Endodermal cell (in vitro differentiated cells): ENCODE measurements at regions not wholly inside any gene's neighbourhood (a gene's known extent, or its start where the extent isn't known, plus 50 kb on each side); places are given as distances from the start of the nearest gene placed in this dataset.
"Not testable (repeated sequence)": the region's sequence is repeated elsewhere in the genome, so short reads cannot be mapped to it uniquely, and the experiment has no call there.

Source experiments
- DNase-seq: peaks from one replicate; pipeline ENCODE4 v3.0.0-alpha.2; 2017
- H3K27ac ChIP-seq: 2 replicates; pipeline ENCODE4 v1.5.1; 2013; ENCODE audit warnings: mild to moderate bottlenecking, low read depth, low read length, moderate library complexity
- H3K27me3 ChIP-seq: 2 replicates; pipeline ENCODE4 v1.6.1; 2013; ENCODE audit warnings: mild to moderate bottlenecking, low read length, moderate library complexity; ENCODE audit not compliant: insufficient read depth, control insufficient read depth, poor library complexity, severe bottlenecking
- H3K36me3 ChIP-seq: 2 replicates; pipeline ENCODE4 v1.7.0; 2013; ENCODE audit warnings: mild to moderate bottlenecking, low read length, moderate library complexity; ENCODE audit not compliant: control insufficient read depth, insufficient read depth
- H3K4me1 ChIP-seq: one replicate; pipeline ENCODE4 v1.7.0; 2013; ENCODE audit warnings: low read length; ENCODE audit not compliant: control insufficient read depth, insufficient read depth
- H3K4me3 ChIP-seq: 2 replicates; pipeline ENCODE4 v1.5.1; 2013; ENCODE audit warnings: mild to moderate bottlenecking, low read length, moderate library complexity
- H3K9ac ChIP-seq: 2 replicates; pipeline ENCODE4 v1.6.1; 2013; ENCODE audit warnings: mild to moderate bottlenecking, low read length, moderate library complexity; ENCODE audit not compliant: poor library complexity, severe bottlenecking; ENCODE audit errors: extremely low read depth
- H3K9me3 ChIP-seq: 2 replicates; pipeline ENCODE4 v1.6.1; 2013; ENCODE audit warnings: mild to moderate bottlenecking, low read length, moderate library complexity; ENCODE audit not compliant: control insufficient read depth
- H3K27ac Mint-ChIP-seq: 2 replicates; pipeline ENCODE4 v1.8.0; 2020; ENCODE audit warnings: mixed read lengths
- H3K27me3 Mint-ChIP-seq: 2 replicates; pipeline ENCODE4 v1.8.0; 2021; ENCODE audit warnings: mild to moderate bottlenecking, mixed read lengths; ENCODE audit not compliant: insufficient read depth
- H3K36me3 Mint-ChIP-seq: 2 replicates; pipeline ENCODE4 v1.8.0; 2020; ENCODE audit warnings: low read depth, mixed read lengths
- H3K4me1 Mint-ChIP-seq: 2 replicates; pipeline ENCODE4 v1.8.0; 2020; ENCODE audit warnings: mixed read lengths
- H3K4me3 Mint-ChIP-seq: 2 replicates; pipeline ENCODE4 v1.8.0; 2020; ENCODE audit warnings: mild to moderate bottlenecking, moderate library complexity, mixed read lengths
- H3K9me3 Mint-ChIP-seq: 2 replicates; pipeline ENCODE4 v1.8.0; 2020; ENCODE audit warnings: mild to moderate bottlenecking, mixed read lengths
- WGBS, 2 experiments: methylation state at CpG; one replicate each; pipeline versions ENCODE4 v1.1.5 to v1.1.7; 2013; ENCODE audit warnings: missing lambda C conversion rate in 2 of 2, mixed read lengths in 1 of 2; ENCODE audit not compliant: insufficient coverage in 1 of 2, insufficient read length in 1 of 2; 5-methylcytosine and 5-hydroxymethylcytosine counted together
- TF ChIP-seq, protein P1 (sequence below): fragments of 200-600 bp; sonication (generic); conservative IDR thresholded peaks from 2 replicates; pipeline ENCODE4 v1.5.0; 2021; ENCODE audit warnings: antibody characterized with exemption, mild to moderate bottlenecking

DNA sequence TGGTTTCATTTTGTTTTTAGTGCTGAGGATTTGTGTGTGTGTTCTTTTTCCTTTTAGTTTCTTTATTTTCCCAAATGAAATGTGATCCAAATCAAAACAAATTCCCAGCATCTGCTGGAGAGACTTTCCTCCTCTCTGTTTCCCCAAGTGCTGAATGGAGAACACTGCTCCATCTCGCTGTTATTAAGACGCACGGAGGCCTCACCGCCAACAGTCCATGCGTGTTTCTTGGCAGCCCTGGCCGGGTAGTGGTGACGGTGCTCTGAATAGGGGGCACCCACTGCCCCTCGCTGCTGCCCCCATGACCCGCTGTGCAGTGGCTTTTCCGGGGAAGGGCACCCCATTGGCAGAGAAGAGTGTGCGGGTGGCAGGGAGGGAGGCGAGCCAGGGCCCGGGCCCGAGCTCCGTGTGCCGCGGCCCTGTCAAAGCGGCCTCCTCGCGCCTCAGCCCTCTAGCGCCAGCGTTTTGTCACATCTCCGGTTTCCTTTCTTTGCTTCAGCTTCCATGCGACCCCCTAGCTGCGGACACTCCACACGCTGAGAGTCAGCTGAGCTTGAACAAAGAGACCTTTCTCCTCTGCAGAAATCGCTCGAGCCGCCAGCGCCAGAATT, 473.7 kb upstream of the SALL3 start:
- Histone ChIP-seq H3K27me3 (no peaks in the 10 kb centered on the region), H3K4me1 (no peaks in the 10 kb centered on the region), H3K4me3 (no peak overlapping the region), H3K36me3 (no peaks in the 10 kb centered on the region), H3K27ac (peak overlapping the region; percentile 80), H3K9me3 (no peaks in the 10 kb centered on the region), H3K9ac (no peak overlapping the region)
- peaks cover 7% of the 10 kb centered on the region for H3K27me3 Mint-ChIP-seq
- 34 to 59% methylated on average over 7 to 30 of the region's 30 CpGs for WGBS, 2 experiments
- peak overlapping the region; percentile 48 for H3K27ac Mint-ChIP-seq
- no peaks in the 10 kb centered on the region for H3K36me3 Mint-ChIP-seq
- H3K9me3 Mint-ChIP-seq = peaks cover 13% of the 10 kb centered on the region
- H3K4me1 Mint-ChIP-seq = peaks cover 3% of the 10 kb centered on the region
- peak; percentile 88 for DNase-seq
- no peak overlapping the region for H3K4me3 Mint-ChIP-seq
- TF ChIP-seq, protein P1, sequence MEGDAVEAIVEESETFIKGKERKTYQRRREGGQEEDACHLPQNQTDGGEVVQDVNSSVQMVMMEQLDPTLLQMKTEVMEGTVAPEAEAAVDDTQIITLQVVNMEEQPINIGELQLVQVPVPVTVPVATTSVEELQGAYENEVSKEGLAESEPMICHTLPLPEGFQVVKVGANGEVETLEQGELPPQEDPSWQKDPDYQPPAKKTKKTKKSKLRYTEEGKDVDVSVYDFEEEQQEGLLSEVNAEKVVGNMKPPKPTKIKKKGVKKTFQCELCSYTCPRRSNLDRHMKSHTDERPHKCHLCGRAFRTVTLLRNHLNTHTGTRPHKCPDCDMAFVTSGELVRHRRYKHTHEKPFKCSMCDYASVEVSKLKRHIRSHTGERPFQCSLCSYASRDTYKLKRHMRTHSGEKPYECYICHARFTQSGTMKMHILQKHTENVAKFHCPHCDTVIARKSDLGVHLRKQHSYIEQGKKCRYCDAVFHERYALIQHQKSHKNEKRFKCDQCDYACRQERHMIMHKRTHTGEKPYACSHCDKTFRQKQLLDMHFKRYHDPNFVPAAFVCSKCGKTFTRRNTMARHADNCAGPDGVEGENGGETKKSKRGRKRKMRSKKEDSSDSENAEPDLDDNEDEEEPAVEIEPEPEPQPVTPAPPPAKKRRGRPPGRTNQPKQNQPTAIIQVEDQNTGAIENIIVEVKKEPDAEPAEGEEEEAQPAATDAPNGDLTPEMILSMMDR = peak; percentile 70

DNA sequence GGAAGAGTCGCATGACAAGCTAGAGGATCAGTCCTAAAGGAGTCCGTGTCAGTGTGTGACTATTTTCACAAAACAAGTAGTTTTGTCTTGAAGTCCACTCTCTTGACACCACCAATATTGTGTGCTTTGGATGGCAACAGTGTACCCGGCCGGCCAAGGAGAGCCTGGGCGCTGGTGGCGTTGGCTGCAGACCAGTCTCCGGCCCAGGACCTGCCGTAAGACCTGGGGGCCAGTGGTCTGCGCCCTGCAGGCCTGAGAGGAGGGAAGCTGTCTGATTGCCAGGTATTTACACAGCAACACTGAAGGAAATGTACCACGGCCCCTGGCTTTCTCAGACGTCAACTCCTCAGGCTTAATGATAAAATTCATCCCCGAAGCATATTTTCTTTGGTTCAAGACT, 472.4 kb upstream of the SALL3 start:
- no peak overlapping the region for H3K27ac Mint-ChIP-seq
- TF ChIP-seq, protein P1 = no peak
- DNase-seq = no peak
- Histone ChIP-seq H3K4me1 (no peaks in the 10 kb centered on the region), H3K27ac (no peak overlapping the region), H3K36me3 (no peaks in the 10 kb centered on the region), H3K9me3 (no peaks in the 10 kb centered on the region), H3K9ac (no peak overlapping the region), H3K27me3 (no peaks in the 10 kb centered on the region), H3K4me3 (no peak overlapping the region)
- no peaks in the 10 kb centered on the region for H3K36me3 Mint-ChIP-seq
- H3K4me1 Mint-ChIP-seq = peaks cover 3% of the 10 kb centered on the region
- H3K4me3 Mint-ChIP-seq = no peak overlapping the region
- H3K27me3 Mint-ChIP-seq = peaks cover 7% of the 10 kb centered on the region
- H3K9me3 Mint-ChIP-seq = peaks cover 6% of the 10 kb centered on the region
- 92 to 93% methylated on average over 10 to 12 of the region's 12 CpGs for WGBS, 2 experiments

DNA sequence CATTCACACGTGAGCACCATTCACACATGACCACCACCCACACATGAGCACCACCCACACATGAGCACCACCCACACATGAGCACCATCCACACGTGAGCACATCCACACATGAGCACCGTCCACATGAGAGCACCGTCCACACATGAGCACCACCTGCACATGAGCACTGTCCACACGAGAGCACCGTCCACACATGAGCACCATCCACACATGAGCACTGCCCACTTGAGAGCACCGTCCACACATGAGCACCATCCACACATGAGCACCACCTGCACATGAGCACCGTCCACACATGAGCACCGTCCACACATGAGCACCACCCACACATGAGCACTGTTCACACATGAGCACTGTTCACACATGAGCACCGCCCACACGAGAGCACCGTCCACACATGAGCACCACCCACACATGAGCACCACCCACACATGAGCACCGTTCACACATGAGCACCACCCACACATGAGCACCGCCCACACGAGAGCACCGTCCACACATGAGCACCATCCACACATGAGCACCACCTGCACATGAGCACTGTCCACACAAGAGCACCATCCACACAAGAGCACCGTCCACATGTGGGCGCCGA, 471.3 kb upstream of the SALL3 start:
- H3K4me1 ChIP-seq, H3K4me1 Mint-ChIP-seq, H3K9ac ChIP-seq, H3K27ac ChIP-seq, H3K36me3 ChIP-seq, H3K9me3 Mint-ChIP-seq, H3K27me3 ChIP-seq, H3K27me3 Mint-ChIP-seq, H3K4me3 Mint-ChIP-seq, H3K36me3 Mint-ChIP-seq, DNase-seq, H3K27ac Mint-ChIP-seq, H3K4me3 ChIP-seq, H3K9me3 ChIP-seq: not testable (repeated sequence)
- 88 to 97% methylated on average over 11 to 19 of the region's 19 CpGs for WGBS, 2 experiments

- TF ChIP-seq, protein P1 = no peak
- Mint-ChIP-seq H3K4me1 (peaks cover 3% of the 10 kb centered on the region), H3K9me3 (no peaks in the 10 kb centered on the region), H3K4me3 (no peak overlapping the region), H3K27me3 (peaks cover 7% of the 10 kb centered on the region), H3K36me3 (no peaks in the 10 kb centered on the region), H3K27ac (no peak overlapping the region)
- Histone ChIP-seq H3K27ac (no peak overlapping the region), H3K9me3 (no peaks in the 10 kb centered on the region), H3K9ac (no peak overlapping the region), H3K27me3 (no peaks in the 10 kb centered on the region), H3K4me3 (no peak overlapping the region), H3K36me3 (no peaks in the 10 kb centered on the region), H3K4me1 (no peaks in the 10 kb centered on the region)
- 72 to 82% methylated on average over 7 of the region's 7 CpGs for WGBS, 2 experiments
- DNase-seq = no peak
These were observed 469.5 kb upstream of the SALL3 start for GRCh38 chr18:78510091-78510490.
